Common myeloid progenitor, CD34-positive (primary cell): ENCODE measurements at regions not wholly inside any gene's neighbourhood (a gene's known extent, or its start where the extent isn't known, plus 50 kb on each side); places are given as distances from the start of the nearest gene placed in this dataset.

Experiments used
- CTCF ChIA-PET: fragments of 350-600 bp; sonication (Branson Sonifier 250); formaldehyde crosslinking; loops from one replicate; lab custom pipeline; 2021; ENCODE audit warnings: antibody characterized with exemption; lab: Charles Lee
- POLR2A ChIA-PET: fragments of 350-600 bp; sonication (Branson Sonifier 250); formaldehyde crosslinking; loops from one replicate; lab custom pipeline; 2021; ENCODE audit warnings: antibody characterized with exemption; lab: Charles Lee
- DNase-seq, 3 donors: peaks; one replicate each; pipeline versions ENCODE4 v3.0.0 to v3.0.0-alpha.2; 2013
- H3K27ac ChIP-seq, 2 experiments: 1 replicate in 1 of 2; 2 replicates in 1 of 2; pipeline ENCODE4 v1.7.0; 2013; ENCODE audit warnings: inconsistent platforms in 2 of 2, low read length in 2 of 2, mild to moderate bottlenecking in 2 of 2, low read depth in 1 of 2, moderate library complexity in 1 of 2; ENCODE audit not compliant: severe bottlenecking in 2 of 2, insufficient read depth in 1 of 2, poor library complexity in 1 of 2
- H3K27me3 ChIP-seq, 5 experiments: replicated peaks in 2 of 5; 1 replicate in 3 of 5; 2 replicates in 2 of 5; pipeline versions ENCODE4 v1.6.1 to v1.7.0; 2013; ENCODE audit warnings: low read length in 4 of 5, mild to moderate bottlenecking in 2 of 5, moderate library complexity in 2 of 5, inconsistent platforms in 1 of 5; ENCODE audit not compliant: insufficient read depth in 5 of 5, control insufficient read depth in 4 of 5
- H3K36me3 ChIP-seq, 4 experiments: 1 replicate in 2 of 4; 2 replicates in 2 of 4; pipeline versions ENCODE4 v1.6.1 to v1.7.0; 2013; ENCODE audit warnings: low read length in 3 of 4, control low read depth in 1 of 4, mild to moderate bottlenecking in 1 of 4; ENCODE audit not compliant: control insufficient read depth in 4 of 4, insufficient read depth in 4 of 4
- H3K4me1 ChIP-seq, 4 experiments: 1 replicate in 3 of 4; 2 replicates in 1 of 4; pipeline versions ENCODE4 v1.6.1 to v1.7.1; 2013; ENCODE audit warnings: low read length in 3 of 4, mild to moderate bottlenecking in 3 of 4, control low read depth in 1 of 4, inconsistent platforms in 1 of 4, moderate library complexity in 1 of 4; ENCODE audit not compliant: control insufficient read depth in 4 of 4, insufficient read depth in 4 of 4; ENCODE audit errors: control extremely low read depth in 1 of 4
- H3K4me3 ChIP-seq, 7 experiments: 1 replicate in 4 of 7; 2 replicates in 3 of 7; pipeline versions ENCODE4 v1.5.1 to v1.7.0; 2013; ENCODE audit warnings: mild to moderate bottlenecking in 7 of 7, low read length in 6 of 7, moderate library complexity in 6 of 7, inconsistent platforms in 2 of 7, low read depth in 2 of 7, control low read depth in 1 of 7; ENCODE audit not compliant: insufficient read depth in 4 of 7, control insufficient read depth in 1 of 7; ENCODE audit errors: extremely low read depth in 1 of 7
- H3K9me3 ChIP-seq, 5 experiments: 1 replicate in 4 of 5; 2 replicates in 1 of 5; pipeline versions ENCODE4 v1.6.1 to v1.7.1; 2013; ENCODE audit warnings: low read length in 4 of 5, mild to moderate bottlenecking in 2 of 5, inconsistent platforms in 1 of 5, low read depth in 1 of 5, moderate library complexity in 1 of 5; ENCODE audit not compliant: control insufficient read depth in 4 of 5, insufficient read depth in 2 of 5; ENCODE audit errors: control extremely low read depth in 1 of 5
- WGBS: methylation state at CpG from one replicate; pipeline ENCODE4 v1.1.5; 2013; ENCODE audit not compliant: insufficient coverage; 5-methylcytosine and 5-hydroxymethylcytosine counted together

- POLR2A ChIA-PET = no interaction called here
- Histone ChIP-seq H3K27ac (no peak overlapping the region), H3K4me3 (no peak overlapping the region), H3K27me3 (no peaks in the 10 kb centered on the region), H3K9me3 (no peaks in the 10 kb centered on the region), H3K36me3 (no peaks in the 10 kb centered on the region), H3K4me1 (peaks cover 16 to 35% (median 17%) of the 10 kb centered on the region in 4 experiments)
- peak in 2 of 3 donors; percentile 52 for DNase-seq
- WGBS = 0% methylated on average over 1 of the region's 5 CpGs
- CTCF ChIA-PET = interaction anchor here (0.7 to 8.1 kb wide), 13 partner anchors 13 to 1739 kb away, joined by 3 to 75 read pairs (median 3); no protein-coding TSS in a partner anchor
These were observed 69.3 kb upstream of the HK2 start for GRCh38 chr2:74764429-74765272.

DNA sequence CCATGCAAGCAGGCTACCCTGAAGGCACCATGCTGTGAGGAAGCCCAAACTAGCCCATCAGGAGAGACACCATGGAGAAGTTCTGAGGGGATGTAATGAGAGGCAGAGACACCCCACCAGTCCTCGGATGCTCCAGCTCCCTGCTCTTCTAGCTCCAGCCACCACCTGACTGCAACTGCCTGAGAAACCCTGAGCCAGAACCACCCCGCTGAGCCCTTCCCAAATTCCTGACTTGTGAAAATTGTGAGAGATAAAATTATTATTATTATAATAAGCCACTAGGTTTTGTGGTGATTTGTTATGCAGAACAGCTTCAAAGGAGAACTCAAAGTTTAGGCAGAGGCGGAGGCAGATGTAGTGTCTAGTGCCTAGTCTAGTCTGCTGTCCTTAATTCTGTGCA lies 67.1 kb upstream of the HK2 start:
- Histone ChIP-seq H3K27me3 (no peaks in the 10 kb centered on the region), H3K36me3 (no peaks in the 10 kb centered on the region), H3K9me3 (no peaks in the 10 kb centered on the region), H3K27ac (no peak overlapping the region), H3K4me1 (peaks cover 16 to 35% (median 17%) of the 10 kb centered on the region in 4 experiments), H3K4me3 (no peak overlapping the region)
- WGBS = 94% methylated on average over 1 of the region's 3 CpGs
- POLR2A ChIA-PET = no interaction called here
- CTCF ChIA-PET = interaction anchor here (1.7 to 2.7 kb wide), 2 partner anchors 70 to 109 kb away, joined by 5 to 21 read pairs; no protein-coding TSS in a partner anchor
- DNase-seq = no peak

DNA sequence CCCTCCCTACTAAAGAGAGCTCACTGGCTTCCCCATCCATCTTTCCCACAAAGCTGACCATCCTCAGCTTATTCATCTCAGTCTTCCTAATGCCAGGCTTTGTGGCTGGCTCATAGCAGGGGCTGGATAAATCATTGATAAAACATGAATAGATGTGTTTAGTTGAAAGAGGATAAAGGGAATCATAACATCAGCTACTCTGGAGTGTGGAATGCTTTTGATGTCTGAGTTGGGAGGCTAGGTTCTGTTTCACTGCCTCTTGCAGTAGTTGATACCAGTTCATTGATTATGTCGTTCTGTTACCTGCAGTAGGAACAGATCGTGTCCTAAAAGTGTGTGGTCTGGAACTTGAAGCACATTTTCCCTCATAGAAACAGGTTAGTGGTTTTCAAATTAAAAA lies 66.3 kb upstream of the HK2 start:
- Histone ChIP-seq H3K36me3 (no peaks in the 10 kb centered on the region), H3K27ac (no peak overlapping the region), H3K4me1 (peaks cover 16 to 35% (median 17%) of the 10 kb centered on the region in 4 experiments), H3K4me3 (no peak overlapping the region), H3K9me3 (no peaks in the 10 kb centered on the region), H3K27me3 (no peaks in the 10 kb centered on the region)
- CTCF ChIA-PET = interaction anchor here (0.8 to 2.7 kb wide), 4 partner anchors 17 to 108 kb away, joined by 3 to 21 read pairs (median 4); no protein-coding TSS in a partner anchor
- POLR2A ChIA-PET = no interaction called here
- DNase-seq = no peak
- 100% methylated on average over 1 of the region's 2 CpGs for WGBS

GRCh38 chr2:74768401-74768914 lies 65.5 kb upstream of the HK2 start:
- H3K27me3 ChIP-seq = no peaks in the 10 kb centered on the region
- H3K36me3 ChIP-seq = no peaks in the 10 kb centered on the region
- no peak overlapping the region for H3K4me3 ChIP-seq
- CTCF ChIA-PET = interaction anchor here (0.7 to 2.7 kb wide), 5 partner anchors 9 to 107 kb away, joined by 3 to 21 read pairs (median 4); no protein-coding TSS in a partner anchor
- 95% methylated on average over 2 of the region's 4 CpGs for WGBS
- H3K4me1 ChIP-seq = peaks cover 16 to 33% (median 17%) of the 10 kb centered on the region in 4 experiments
- no peaks in the 10 kb centered on the region for H3K9me3 ChIP-seq
- no peak overlapping the region for H3K27ac ChIP-seq
- POLR2A ChIA-PET = no interaction called here
- no peak for DNase-seq

DNA sequence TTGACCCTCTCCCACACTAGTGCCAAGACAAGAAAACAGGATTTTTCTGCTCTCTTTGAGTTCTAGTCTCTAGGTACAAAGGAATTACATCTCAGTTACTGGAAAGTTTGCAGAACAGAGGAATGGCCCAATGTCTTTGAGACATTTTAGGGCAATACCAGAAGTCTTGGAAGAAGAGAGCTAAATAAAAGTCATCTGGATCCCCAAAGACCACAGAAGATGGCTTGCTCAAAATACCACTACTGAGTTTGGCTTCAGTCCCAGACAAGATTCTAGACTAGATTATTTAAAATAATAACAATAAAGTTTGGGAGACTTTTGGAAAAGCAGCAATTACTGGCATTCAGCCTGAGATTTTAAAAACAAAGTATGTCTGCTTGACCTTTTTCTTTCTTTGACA lies 61.9 kb upstream of the HK2 start:
- DNase-seq = no peak
- H3K27me3 ChIP-seq = no peaks in the 10 kb centered on the region
- POLR2A ChIA-PET = no interaction called here
- H3K4me3 ChIP-seq = no peak overlapping the region
- no peaks in the 10 kb centered on the region for H3K9me3 ChIP-seq
- no peak overlapping the region for H3K27ac ChIP-seq
- CTCF ChIA-PET = no interaction called here
- peaks cover 0 to 12% (median under 1%) of the 10 kb centered on the region in 4 experiments for H3K4me1 ChIP-seq
- H3K36me3 ChIP-seq = no peaks in the 10 kb centered on the region

GRCh38 chr2:74777161-74777900 lies 56.6 kb upstream of the HK2 start:
- DNase-seq = peak in 1 of 3 donors; percentile 6
- 93% methylated on average over 3 of the region's 8 CpGs for WGBS
- Histone ChIP-seq H3K36me3 (no peaks in the 10 kb centered on the region), H3K4me3 (peak overlapping the region in 1 of 7 experiments; percentile 3), H3K27me3 (no peaks in the 10 kb centered on the region), H3K4me1 (peaks cover 4 to 18% (median 8%) of the 10 kb centered on the region in 4 experiments), H3K27ac (no peak overlapping the region), H3K9me3 (peaks cover 0 to 4% (median 0%) of the 10 kb centered on the region in 5 experiments)
- CTCF ChIA-PET = interaction anchor here (1.0 kb wide), 1 partner anchor 33 kb away, joined by 3 read pairs; no protein-coding TSS in a partner anchor
- POLR2A ChIA-PET = no interaction called here
